Activated T-cell treated with anti-CD3 and anti-CD28 coated beads, Interleukin-2, amount 50 U/mL, for 48 hours (primary cell): ENCODE measurements at regions not wholly inside any gene's neighbourhood (a gene's known extent, or its start where the extent isn't known, plus 50 kb on each side); places are given as distances from the start of the nearest gene placed in this dataset.
"Not testable (repeated sequence)": the region's sequence is repeated elsewhere in the genome, so short reads cannot be mapped to it uniquely, and the experiment has no call there.

Experiments used
- DNase-seq, 2 experiments: peaks; one replicate each; pipeline ENCODE4 v3.0.0-alpha.2; 2020

DNA sequence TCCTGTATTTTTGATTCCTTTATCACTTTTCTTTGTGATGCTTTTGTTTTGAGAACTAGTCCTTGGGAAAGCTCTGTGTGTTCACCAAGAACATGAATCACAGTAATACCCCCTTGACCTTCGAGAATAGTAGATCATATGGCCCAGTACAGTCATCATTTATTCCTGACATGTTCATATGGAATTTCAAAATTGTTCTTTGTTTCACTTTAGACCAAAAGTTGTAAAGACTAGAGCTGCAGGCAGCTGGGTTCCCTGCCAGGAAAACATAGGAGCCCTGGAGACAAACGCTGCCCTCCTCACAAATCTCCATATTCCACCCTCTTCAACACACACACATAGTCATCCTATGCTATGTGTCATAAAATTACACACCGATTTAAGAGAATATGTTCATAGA, 621.2 kb upstream of the EYS start:
- no peak for DNase-seq

DNA sequence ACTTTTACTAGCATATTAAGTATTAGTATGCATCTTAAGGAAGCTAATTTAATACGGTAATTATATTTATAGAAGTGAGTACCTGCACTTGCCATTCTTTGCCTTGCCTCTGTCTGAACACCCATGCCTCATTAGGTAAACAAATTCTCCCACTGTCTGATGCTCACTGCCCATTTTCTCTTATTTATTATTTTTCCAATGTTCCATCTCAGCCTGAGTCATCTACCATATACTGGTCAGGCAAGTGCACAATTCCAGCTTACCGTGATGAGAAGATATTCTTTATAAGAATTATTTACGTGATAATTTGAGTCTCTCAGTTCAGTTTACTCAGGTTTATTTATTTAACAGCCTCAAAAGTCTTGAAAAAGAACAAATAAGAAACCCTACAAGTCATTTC, 619.2 kb upstream of the EYS start:
- DNase-seq: no peak

DNA sequence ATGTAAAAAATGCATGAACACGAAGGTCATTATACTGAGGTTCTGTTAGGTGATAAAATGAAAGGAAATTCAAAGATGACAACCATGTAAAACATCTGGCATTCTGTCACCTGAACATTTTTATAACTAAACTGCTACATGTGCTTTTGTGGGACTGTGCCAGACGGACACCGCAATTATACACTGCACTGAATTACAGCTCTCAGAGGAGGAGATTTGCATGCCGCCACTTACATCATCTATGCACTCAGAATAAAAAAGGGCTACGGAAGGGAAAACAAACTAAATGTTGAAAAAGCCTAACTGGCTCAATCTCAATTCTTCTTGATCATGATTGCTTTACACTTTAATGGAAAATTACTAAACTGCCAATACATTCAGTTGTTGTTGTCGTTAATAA, 614.0 kb upstream of the EYS start:
- DNase-seq: no peak

DNA sequence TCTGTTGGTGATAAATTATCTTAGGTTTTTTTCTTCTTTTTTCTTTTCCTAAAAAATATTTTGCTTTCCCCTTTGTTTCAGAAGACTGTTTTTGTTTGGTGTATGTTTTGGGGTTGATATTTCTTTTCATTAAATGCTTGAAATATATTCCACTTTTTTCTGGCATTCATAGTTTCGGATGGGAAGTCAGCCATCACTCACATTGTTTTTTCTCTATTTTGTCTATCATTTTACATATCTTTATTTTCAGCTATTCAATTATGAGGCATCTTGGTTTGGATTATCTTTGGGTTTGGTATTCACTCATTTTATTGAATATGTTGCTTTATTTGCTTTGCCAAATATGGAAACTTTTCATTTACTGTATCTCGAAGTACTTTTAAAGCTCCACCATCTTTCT, 600.5 kb upstream of the EYS start:
- DNase-seq: no peak

DNA sequence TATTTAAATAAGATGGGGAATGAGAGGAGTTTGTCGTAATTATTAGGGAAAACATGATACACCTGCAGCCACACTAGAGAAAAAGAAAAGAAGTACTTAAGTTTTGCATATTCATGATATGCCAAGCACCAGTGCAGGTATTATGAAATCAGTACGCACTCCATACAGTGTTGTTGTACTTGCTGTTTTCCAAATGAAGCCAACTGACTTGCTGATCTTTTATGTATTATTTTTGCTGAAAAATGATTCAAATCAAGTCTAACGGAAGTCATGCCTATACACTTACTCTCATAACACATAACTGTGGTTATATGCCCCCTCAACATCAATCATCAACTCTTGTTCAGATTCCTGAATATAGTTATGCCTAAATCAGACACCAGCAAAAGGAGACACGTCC, 584.9 kb upstream of the EYS start:
- no peak for DNase-seq

DNA sequence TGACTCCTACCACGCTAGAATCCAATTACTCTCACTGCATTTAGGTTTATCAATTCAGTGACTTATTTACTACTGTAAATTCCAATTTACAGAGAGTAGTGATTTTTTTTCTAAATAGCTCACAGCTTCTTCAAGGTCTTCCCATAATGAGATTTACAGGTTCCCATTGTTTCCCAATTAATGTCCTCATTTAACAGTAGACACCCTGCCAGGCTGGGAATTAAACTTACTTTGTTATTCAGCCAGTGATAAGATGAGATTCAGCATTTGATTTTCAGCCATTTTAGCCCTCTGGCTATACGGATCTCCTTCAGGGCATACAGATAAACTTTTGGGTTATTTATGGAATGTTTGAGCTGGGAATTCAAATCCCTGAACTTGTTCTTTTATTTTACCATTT, 582.9 kb upstream of the EYS start:
- DNase-seq: no peak

DNA sequence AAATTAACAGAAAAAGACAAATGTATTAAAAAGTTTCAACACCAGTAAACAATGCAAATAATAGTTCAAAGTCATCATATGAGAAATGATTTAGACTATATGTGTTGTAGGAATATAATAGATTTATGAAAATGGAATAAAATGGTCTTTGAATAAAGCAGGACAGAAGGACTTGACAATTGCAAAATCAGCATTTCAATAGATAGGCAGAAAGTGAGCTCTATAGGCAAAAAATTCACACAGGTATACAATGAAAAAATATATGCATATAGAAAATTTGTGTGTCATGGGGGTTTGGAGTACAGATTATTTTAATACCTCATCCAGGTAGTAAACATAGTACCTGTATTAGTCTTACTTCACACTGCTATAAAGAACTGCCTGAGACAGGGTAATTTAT, 571.1 kb upstream of the EYS start:
- no peak for DNase-seq

DNA sequence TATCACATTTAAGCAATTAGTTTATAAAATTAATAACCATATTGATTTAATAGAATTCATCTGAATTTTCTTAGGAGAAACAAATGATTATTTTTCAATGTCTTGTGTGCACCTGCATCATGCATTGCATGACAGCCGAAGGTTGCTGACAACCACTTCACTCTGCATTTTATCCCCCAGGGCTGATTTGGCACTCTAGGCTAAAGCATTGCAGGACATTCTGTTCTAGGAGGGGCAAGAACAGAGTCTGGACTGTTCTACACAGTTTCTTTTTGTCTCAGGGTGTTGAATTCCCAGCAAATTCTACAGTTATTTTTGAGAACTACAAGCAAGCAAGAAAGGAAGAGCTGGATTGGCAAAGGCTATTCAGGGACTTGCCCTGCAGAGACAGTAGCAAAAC, 570.4 kb upstream of the EYS start:
- DNase-seq: no peak

DNA sequence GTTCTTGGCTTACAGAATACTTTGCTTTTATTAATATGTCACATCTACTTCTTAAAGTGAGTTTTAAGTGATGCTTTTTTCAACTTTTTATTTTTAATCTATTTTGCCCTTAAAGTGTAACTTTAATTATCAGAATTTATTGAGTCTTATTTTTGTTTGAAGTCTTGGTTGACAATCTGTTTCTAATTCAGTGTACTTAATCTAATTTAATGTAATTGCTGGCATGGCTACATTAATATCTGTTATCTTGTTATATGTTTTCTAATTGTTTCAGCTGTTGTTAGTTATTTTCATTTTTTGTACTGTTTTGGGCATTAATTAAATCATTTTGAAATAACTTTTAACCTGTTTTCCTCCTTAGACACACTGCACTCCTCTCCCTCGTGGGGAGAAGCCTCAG, 558.7 kb upstream of the EYS start:
- no peak for DNase-seq

DNA sequence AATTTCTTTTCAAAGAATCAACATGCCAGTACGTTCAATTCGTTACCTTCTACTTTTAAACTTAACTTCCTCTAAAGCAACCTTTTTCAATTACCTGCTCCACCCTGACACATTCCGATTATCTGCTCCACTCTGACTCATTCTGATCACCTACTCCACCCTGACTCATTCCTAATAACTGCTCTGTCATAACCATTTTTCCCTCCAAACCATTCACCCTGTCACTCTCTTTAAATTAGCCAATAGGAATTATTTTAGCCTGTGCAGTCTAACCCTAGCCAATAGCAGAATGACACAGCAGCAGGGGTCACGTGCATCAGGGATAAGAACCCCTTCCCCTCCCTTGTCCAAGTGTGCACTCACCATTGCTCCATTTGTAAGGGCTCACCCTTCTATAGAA, 557.4 kb upstream of the EYS start:
- DNase-seq: no peak

DNA sequence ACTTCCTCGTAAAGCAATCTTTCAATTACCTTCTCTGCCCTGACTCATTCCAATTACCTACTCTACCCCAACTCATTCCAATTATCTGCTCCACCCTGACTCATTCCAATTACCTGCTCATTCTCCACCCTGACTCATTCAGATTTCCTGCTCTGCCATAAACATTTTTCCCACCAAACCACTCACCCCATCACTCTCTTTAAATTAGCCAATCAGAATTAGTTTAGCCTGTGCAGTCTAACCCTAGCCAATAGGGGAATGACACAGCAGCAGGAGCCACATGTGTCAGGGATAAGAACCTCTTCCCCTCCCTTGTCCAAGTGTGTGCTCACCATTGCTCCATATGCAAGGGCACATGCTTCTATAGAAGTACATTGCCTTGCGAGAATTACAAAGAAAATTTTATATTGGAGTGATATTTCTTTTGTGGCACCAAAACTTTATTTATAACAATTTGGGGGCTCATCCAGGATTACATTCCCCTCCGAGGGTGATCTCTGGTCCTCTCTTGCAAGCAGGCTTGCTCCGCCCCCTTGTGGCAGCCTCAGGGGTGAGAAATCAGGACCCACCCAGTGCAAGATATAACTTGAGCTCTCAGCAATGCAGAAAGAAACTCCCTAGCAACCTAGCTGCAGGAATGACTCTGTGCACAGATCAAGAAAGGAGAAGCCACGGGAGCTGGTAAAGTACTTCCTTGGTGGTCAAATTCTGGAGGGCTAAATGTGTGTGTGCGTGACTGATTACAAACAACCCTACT, 551.9 kb upstream of the EYS start:
- DNase-seq: not testable (repeated sequence)

DNA sequence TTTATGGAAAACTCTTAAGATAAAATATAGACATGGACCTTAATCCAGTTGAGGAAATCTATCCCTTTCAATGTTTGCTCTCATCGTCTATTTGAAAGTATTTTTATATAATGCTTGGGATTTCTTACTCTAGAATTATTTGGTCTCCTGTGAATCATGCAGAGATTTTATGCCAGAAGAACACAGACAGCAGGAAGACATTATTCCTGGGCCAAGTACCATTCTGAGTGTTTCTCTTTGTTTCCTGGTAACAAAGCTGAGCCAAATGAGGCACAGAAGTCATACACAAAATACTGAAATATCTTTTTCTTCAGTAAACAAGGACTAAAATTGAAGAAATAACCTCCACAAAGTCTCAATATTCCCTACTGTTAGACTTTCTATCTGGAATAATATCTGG, 538.2 kb upstream of the EYS start:
- no peak for DNase-seq

DNA sequence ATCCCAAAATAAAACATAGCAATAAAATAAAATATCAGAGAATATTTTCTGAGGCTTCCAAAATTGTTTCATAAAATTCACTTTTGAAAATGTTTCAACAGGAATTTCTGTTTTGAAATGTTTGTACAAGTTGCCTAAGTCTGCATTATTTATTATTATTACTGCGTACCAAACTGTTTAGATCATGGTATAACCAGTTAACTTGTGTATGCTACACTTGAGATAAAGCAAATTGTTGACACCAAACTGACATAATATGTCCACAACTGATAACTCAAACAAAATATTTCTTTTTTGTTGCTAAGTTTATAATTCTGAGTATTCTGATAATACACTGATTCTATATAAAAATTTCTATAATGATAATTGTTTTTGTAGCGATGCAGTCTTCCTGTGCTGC, 531.8 kb upstream of the EYS start:
- DNase-seq: no peak

DNA sequence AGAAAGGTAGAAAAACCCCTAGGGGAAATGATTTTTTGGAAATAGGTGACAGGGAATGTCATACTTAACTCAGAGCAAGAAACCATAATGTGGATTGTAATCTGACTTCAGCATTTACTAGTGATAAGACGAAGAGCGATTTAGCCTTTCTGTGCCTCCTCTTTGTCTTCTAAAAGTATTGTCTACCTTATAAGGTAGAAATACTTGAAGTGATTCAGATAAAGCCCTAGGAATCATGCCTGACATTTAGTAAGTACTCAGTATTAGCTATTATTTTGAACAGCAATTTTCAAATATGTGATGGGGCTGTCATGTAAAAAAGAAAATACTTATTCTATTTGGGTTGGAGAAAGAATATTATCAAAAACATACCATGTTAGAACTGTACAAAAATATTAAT, 525.9 kb upstream of the EYS start:
- DNase-seq: no peak

DNA sequence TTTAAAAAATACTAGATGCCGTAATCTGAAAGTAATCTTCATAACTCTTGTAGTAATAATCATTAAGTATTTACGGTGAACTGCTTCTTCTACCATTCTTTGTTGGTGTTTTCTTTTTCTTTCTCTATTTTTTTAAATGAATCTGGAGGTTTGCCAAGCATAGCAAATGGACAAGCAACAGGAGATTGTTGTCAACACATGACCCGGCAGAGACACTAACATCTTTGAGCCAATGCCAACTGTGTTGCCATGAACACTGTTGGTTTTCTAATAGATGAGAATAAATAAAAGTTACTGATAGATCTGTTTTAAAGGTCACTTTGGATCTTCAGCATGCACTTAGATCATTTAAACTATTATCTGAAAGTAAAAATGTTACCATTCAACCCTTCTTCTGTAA, 523.6 kb upstream of the EYS start:
- DNase-seq: no peak

DNA sequence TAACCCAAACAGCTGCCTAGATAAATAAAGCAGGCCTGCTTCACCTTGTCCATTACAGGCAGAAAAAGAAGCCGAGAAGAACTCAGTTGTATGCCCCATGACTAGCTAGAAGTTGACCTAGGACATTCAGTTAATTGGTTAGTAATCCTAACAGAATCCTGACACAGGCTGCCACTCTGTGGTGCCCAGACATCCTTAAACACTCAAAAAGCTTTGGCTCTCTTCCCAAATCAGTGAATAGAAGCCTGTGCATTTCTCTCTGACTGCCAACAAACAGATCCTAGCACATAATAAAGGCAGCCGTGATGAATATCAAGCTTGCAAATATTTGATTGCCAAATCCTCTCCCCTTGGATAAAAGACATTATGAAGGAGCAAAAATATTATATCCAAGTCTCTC, 519.1 kb upstream of the EYS start:
- no peak for DNase-seq

DNA sequence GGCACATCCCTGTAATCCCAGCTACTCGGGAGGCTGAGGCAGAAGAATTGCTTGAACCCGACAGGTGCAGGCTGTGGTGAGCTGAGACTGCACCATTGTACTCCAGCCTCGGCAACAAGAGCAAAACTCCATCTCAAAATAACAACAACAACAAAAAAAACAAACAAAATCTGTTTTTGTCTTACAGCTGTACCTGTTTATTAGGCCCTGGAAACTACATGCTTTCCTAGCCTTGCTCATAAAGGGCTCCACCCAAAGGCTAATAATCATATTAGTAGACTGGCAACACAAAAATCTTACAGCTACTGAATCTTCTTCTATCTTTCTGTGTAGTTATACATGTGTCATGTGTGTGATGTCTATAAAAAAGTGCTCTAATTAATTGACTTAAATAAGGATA, 503.9 kb upstream of the EYS start:
- no peak for DNase-seq

DNA sequence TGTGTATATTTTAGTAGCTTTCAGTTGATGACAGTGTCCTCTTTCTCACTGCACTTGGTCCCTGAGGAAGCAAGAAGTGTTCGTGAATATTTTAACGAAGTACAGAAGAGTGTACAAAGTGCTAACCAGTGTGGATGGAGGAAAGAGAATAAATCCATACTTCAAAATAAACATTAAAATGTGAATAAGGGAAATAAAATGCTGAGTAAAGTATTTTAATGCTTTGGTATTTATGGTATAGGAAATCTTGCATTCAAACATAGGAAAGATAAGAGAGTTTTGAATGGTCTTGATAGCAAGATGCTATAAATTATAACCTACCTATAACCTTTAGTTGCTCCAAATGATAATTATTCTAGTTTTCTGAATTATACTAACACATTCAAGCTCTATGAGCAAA, 493.4 kb upstream of the EYS start:
- DNase-seq: no peak

DNA sequence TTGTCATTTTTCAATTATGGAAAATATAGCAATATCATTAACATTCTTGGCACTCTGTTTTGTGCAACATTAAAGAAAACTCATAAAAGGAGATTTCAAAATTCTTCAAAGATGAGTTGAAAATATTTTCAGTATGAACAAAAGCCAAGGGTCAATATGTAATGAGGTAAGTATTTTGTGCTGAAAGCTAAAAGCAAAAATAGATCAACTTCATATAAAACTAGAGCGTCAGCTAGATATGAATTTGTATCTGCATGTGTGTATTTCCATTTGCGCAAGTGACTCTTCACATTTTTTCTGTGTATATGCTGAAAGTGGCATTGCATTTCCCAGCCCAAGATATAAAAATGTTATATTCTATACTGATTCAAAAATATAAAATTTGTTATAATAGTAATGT, 492.1 kb upstream of the EYS start:
- DNase-seq: no peak

DNA sequence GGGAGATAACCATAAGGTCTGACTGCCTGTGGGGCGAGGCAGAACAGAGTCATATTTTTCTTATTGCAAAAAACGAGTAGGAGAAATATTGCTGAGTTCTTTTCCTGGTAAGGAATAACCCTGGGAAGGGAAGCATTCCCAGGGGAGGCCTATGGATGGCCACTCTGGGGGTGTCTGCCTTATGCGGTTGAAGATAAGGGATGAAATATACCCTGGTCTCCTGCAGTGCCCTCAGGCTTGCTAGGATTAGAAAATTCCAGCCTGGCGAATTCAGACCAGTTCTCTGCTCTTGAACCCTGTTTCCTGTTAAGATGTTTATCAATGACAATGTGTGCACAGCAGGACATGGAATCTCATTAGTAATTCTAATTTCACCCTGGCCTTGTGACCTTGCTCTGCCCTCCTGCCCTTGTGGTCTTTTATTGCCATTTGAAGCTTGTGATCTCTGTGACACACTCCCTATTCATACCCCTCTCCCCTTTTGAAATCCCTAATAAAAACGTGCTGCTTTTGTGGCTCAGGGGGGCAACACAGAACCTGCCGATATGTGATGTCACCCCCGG, 491.1 kb upstream of the EYS start:
- DNase-seq: no peak

DNA sequence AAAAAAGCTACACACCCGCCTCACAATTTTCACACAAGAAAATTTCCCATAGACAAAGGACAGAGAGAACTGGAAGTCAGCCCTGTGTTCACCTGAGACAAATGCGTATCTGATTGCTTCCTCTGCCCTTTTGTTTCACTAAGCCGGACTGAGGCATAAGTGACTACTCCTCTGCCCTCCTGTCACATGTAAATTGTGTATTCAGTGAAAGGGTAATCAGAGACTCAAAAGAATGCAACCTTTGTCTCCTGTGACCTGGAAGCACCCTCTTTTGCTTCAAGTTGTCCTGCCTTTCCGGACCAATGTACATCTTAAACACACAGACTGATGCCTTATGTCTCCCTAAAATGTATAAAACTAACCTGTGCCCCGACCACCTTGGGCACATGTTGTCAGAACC, 483.8 kb upstream of the EYS start:
- no peak for DNase-seq

DNA sequence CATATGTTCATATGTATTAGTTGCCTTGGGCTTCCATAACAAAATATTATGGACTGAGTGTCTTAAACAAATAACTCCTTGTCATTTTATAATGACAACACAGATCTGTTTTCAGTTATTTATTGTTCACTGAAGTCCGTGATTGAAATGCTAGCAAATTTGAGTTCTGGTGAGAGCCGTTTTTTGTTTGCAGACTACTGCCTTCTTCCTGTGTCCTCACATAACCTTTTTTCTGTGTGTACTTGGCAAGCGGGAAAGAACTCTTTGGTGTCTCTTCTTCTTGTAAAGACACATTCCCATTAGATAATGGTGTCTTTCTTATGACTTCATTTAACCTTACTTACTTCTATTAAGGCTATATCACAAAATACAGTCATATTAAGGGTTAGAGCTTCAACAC, 482.9 kb upstream of the EYS start:
- DNase-seq: no peak

DNA sequence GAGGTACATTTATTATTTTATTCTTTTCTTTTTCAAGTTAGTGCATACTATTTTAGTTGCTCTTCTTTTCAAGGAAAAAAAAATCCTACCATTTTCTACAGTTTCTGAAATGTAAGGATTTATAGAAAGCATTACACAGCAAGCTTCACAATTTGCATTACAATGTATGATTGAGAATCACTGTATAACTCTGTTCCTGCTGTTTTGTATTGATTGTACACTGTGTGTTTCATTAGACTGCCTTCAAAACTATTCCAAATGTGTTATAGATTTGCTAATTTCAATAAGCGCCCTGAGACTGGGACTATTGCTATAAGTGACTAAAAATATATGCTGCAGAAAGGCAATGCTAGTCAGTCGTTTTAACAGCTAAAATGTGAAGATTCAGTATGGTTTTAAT, 479.7 kb upstream of the EYS start:
- DNase-seq: no peak

DNA sequence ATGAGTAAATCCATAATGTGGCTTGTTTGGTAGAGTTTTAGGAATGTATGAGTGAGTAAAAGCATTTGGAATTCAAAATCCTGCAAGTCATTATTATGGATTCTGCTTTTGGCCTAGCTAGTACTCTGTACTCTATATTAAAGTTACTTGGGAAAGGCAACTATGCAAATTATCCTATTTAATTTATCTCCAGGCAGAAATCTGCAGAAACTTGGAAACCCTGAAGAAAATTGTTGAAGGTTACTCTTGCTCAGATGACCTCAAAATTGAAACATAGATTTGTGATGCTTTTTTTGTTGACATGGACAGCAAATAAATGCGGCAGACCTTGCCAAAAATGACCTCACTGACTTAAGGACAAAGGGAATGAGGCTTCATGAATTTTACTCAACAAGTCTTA, 477.1 kb upstream of the EYS start:
- DNase-seq: no peak

DNA sequence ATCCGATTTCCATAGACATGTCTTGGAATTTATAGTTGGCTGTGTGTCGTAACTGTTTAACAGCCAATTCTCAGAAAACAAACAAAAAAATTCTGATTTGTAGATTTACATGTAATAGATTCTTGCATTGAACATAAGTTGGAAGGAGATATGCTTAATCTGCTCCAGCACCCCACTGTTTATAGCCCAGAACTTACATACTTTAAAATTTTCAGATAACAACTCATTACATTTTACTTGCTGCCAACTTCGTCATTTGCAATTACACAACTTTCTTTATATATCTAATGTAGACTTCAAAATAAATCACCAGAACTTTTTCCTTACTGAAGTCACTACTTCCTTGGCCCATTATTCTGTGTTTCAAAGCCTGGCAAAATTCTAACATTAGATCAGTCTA, 472.3 kb upstream of the EYS start:
- no peak for DNase-seq
